ENCODE measurements at regions not wholly inside any gene's neighbourhood (a gene's known extent, or its start where the extent isn't known, plus 50 kb on each side); places are given as distances from the start of the nearest gene placed in this dataset.

GRCh38 chr12:111068290-111068689 is 147.9 kb upstream of the MYL2 start:
- H4K20me1 ChIP-seq (ENCODE audit: insufficient read depth), result no peaks in the 10 kb centered on the region
- no TSS peak for BruUV-seq (replicated peaks)
- H2AFZ ChIP-seq (ENCODE audit: low read depth, low read length, poor library complexity, severe bottlenecking), result no peak overlapping the region
- POLR2A ChIA-PET, result no interaction called here
- intact Hi-C loops (cut with micrococcal nuclease), result no loop called here
- no peak overlapping the region for H3K4me3 ChIP-seq (replicated peaks in 1 of 2; ENCODE audit: low read depth in 1 of 2, low read length in 2 of 2)
- TF ChIP-seq, protein P1, sequence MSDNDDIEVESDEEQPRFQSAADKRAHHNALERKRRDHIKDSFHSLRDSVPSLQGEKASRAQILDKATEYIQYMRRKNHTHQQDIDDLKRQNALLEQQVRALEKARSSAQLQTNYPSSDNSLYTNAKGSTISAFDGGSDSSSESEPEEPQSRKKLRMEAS (IDR thresholded peaks at IDR 0.05), result no peak
- TF ChIP-seq TCF7L2 (IDR thresholded peaks at IDR 0.05; ENCODE audit: borderline replicate concordance, extremely low read depth, insufficient read depth, insufficient read length), result no peak
- no peak for TF ChIP-seq POLR2A (IDR thresholded peaks at IDR 0.05; ENCODE audit: borderline replicate concordance, extremely low read depth, insufficient read depth, insufficient read length)
- TF ChIP-seq CEBPB (IDR thresholded peaks at IDR 0.05; ENCODE audit: low read depth), result no peak
- TF ChIP-seq EGR1 (IDR thresholded peaks at IDR 0.05; ENCODE audit: low read depth), result no peak
- TF ChIP-seq EZH2 (IDR thresholded peaks at IDR 0.05), result no peak
- CTCF ChIA-PET, result no interaction called here
- no peaks in the 10 kb centered on the region for H3K9me3 ChIP-seq (ENCODE audit: control insufficient read depth in 1 of 2, insufficient read depth in 1 of 2, low read depth in 1 of 2, low read length in 2 of 2)
- no peaks in the 10 kb centered on the region for H3K9me2 ChIP-seq (ENCODE audit: insufficient read depth)
- ATAC-seq (no peak), DNase-seq (ENCODE audit: low read depth, low spot score) (no peak)
- no peaks in the 10 kb centered on the region for H3K79me2 ChIP-seq (ENCODE audit: insufficient read depth, low read length)
- no peak overlapping the region for H3K9ac ChIP-seq (ENCODE audit: low read length)
- RAD21 ChIA-PET (ENCODE audit: low non-redundant PET in 1 of 2, low total read pairs in 2 of 2, uncharacterized antibody in 2 of 2, unreplicated experiment in 2 of 2), result no interaction called here
- no peaks in the 10 kb centered on the region for H3K36me3 ChIP-seq (ENCODE audit: control insufficient read depth in 1 of 2, insufficient read depth in 2 of 2, low read length in 2 of 2)
- H3K4me2 ChIP-seq (ENCODE audit: low read length), result no peak overlapping the region
- H3K4me1 ChIP-seq (ENCODE audit: control insufficient read depth in 1 of 2, insufficient read depth in 2 of 2, low read length in 2 of 2), result peaks cover 0 to 7% of the 10 kb centered on the region in 2 experiments; a peak in 1 of 4 replicates
- no peaks in the 10 kb centered on the region for H3K27me3 ChIP-seq (ENCODE audit: insufficient read depth, low read length)
- H3K27ac ChIP-seq (ENCODE audit: low read depth, low read length), result no peak overlapping the region

GRCh38 chr12:111067498-111067897 is 147.1 kb upstream of the MYL2 start:
- Histone ChIP-seq H3K9ac (ENCODE audit: low read length) (no peak overlapping the region), H3K27me3 (ENCODE audit: insufficient read depth, low read length) (no peaks in the 10 kb centered on the region), H3K27ac (ENCODE audit: low read depth, low read length) (no peak overlapping the region), H3K4me1 (ENCODE audit: control insufficient read depth in 1 of 2, insufficient read depth in 2 of 2, low read length in 2 of 2) (peaks cover 0 to 7% of the 10 kb centered on the region in 2 experiments; a peak in 1 of 4 replicates), H3K79me2 (ENCODE audit: insufficient read depth, low read length) (no peaks in the 10 kb centered on the region), H2AFZ (ENCODE audit: low read depth, low read length, poor library complexity, severe bottlenecking) (peak overlapping the region; percentile 40), H4K20me1 (ENCODE audit: insufficient read depth) (no peaks in the 10 kb centered on the region), H3K36me3 (ENCODE audit: control insufficient read depth in 1 of 2, insufficient read depth in 2 of 2, low read length in 2 of 2) (no peaks in the 10 kb centered on the region), H3K9me3 (ENCODE audit: control insufficient read depth in 1 of 2, insufficient read depth in 1 of 2, low read depth in 1 of 2, low read length in 2 of 2) (no peaks in the 10 kb centered on the region), H3K4me3 (replicated peaks in 1 of 2; ENCODE audit: low read depth in 1 of 2, low read length in 2 of 2) (no peak overlapping the region), H3K4me2 (ENCODE audit: low read length) (no peak overlapping the region; the same call in 1 of the 2 replicates), H3K9me2 (ENCODE audit: insufficient read depth) (no peaks in the 10 kb centered on the region)
- ChIA-PET RAD21 (ENCODE audit: low non-redundant PET in 1 of 2, low total read pairs in 2 of 2, uncharacterized antibody in 2 of 2, unreplicated experiment in 2 of 2) (no interaction called here), POLR2A (no interaction called here), CTCF (no interaction called here)
- intact Hi-C loops (cut with micrococcal nuclease), result no loop called here
- ATAC-seq, result no peak
- DNase-seq (ENCODE audit: low read depth, low spot score), result no peak
- BruUV-seq (replicated peaks), result no TSS peak
- TF ChIP-seq, protein P2, sequence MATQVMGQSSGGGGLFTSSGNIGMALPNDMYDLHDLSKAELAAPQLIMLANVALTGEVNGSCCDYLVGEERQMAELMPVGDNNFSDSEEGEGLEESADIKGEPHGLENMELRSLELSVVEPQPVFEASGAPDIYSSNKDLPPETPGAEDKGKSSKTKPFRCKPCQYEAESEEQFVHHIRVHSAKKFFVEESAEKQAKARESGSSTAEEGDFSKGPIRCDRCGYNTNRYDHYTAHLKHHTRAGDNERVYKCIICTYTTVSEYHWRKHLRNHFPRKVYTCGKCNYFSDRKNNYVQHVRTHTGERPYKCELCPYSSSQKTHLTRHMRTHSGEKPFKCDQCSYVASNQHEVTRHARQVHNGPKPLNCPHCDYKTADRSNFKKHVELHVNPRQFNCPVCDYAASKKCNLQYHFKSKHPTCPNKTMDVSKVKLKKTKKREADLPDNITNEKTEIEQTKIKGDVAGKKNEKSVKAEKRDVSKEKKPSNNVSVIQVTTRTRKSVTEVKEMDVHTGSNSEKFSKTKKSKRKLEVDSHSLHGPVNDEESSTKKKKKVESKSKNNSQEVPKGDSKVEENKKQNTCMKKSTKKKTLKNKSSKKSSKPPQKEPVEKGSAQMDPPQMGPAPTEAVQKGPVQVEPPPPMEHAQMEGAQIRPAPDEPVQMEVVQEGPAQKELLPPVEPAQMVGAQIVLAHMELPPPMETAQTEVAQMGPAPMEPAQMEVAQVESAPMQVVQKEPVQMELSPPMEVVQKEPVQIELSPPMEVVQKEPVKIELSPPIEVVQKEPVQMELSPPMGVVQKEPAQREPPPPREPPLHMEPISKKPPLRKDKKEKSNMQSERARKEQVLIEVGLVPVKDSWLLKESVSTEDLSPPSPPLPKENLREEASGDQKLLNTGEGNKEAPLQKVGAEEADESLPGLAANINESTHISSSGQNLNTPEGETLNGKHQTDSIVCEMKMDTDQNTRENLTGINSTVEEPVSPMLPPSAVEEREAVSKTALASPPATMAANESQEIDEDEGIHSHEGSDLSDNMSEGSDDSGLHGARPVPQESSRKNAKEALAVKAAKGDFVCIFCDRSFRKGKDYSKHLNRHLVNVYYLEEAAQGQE (IDR thresholded peaks at IDR 0.05; ENCODE audit: low read depth), result no peak
- no peak for TF ChIP-seq SRF (IDR thresholded peaks at IDR 0.05; ENCODE audit: low read depth)
- TF ChIP-seq FOSL1 (IDR thresholded peaks at IDR 0.05; ENCODE audit: low read depth), result no peak
- TF ChIP-seq, protein P3, sequence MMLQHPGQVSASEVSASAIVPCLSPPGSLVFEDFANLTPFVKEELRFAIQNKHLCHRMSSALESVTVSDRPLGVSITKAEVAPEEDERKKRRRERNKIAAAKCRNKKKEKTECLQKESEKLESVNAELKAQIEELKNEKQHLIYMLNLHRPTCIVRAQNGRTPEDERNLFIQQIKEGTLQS (IDR thresholded peaks at IDR 0.05), result no peak
- no peak for TF ChIP-seq RAD21 (IDR thresholded peaks at IDR 0.05; ENCODE audit: low read depth)
- no peak; the same call in 1 of the 2 replicates for TF ChIP-seq SP1 (IDR thresholded peaks at IDR 0.05; ENCODE audit: low read depth)
- TF ChIP-seq, protein P1 (IDR thresholded peaks at IDR 0.05), result no peak
- TF ChIP-seq ELF1 (IDR thresholded peaks at IDR 0.05; ENCODE audit: borderline replicate concordance, low read depth), result no peak
- no peak for TF ChIP-seq EZH2phosphoT487 (IDR thresholded peaks at IDR 0.05; ENCODE audit: borderline replicate concordance)
- no peak for TF ChIP-seq CBX3 (IDR thresholded peaks at IDR 0.05; ENCODE audit: low read depth)
- no peak for TF ChIP-seq EGR1 (IDR thresholded peaks at IDR 0.05; ENCODE audit: low read depth)
- TF ChIP-seq ZNF274 (IDR thresholded peaks at IDR 0.05; ENCODE audit: low read depth, low read length), result no peak
- TF ChIP-seq POLR2AphosphoS5 (IDR thresholded peaks at IDR 0.05; ENCODE audit: low read depth, low read length), result no peak
